ENCODE measurements at regions not wholly inside any gene's neighbourhood (a gene's known extent, or its start where the extent isn't known, plus 50 kb on each side); places are given as distances from the start of the nearest gene placed in this dataset.

DNA sequence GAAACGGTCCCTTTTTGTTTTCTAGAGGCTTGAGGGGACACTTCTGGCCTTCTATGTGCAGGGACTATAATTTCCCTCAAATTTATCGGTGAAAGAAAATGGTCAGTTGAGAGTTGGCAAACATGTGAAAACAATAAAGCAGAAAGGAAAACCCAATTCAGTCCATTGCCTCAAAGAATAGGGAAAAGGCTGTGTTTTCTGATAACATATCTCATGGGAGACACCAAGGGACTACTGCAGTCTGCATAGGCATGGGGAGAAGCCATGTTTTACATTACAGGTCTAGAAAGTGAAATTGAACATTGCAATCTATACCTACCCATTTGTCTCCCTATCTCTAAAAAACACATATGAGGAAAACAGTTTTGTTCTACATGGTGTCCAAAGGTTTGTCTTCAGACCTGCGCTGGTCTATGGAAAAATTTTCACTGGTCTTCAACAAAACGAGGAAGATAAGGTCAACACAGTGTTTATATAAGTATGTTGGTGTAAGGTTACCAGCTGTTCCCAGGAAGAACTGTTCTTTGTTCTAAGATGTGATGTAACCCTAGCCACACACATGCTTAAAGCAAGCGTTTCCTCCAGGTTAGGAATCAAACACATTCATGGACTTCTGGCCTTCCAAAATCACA is 179.7 kb downstream of the MREG start (continued):
- TF ChIP-seq MEF2D (CRISPR knock-in tag; IDR thresholded peaks at IDR 0.05) (peak; percentile 73), ZC3H4 (CRISPR knock-in tag; IDR thresholded peaks at IDR 0.05; ENCODE audit: borderline replicate concordance) (peak; percentile 47; the same call in 1 of the 2 replicates), PPARG (CRISPR knock-in tag; conservative IDR thresholded peaks at IDR 0.05) (peak; percentile 99), MED1 (CRISPR knock-in tag; IDR thresholded peaks at IDR 0.05) (peak; percentile 99), GATAD2A (CRISPR knock-in tag; IDR thresholded peaks at IDR 0.05) (peak; percentile 99), KLF6 (CRISPR knock-in tag; IDR thresholded peaks at IDR 0.05) (peak; percentile 92), ZNF792 (CRISPR knock-in tag; IDR thresholded peaks at IDR 0.05) (peak; percentile 99), MIER2 (CRISPR knock-in tag; IDR thresholded peaks at IDR 0.05) (peak; percentile 85), ZNF547 (CRISPR knock-in tag; IDR thresholded peaks at IDR 0.05) (no peak), EED (CRISPR knock-in tag; IDR thresholded peaks at IDR 0.05) (no peak), RARG (CRISPR knock-in tag; IDR thresholded peaks at IDR 0.05; ENCODE audit: low read depth) (no peak), NCOA5 (CRISPR knock-in tag; IDR thresholded peaks at IDR 0.05) (no peak), FOSL2 (CRISPR knock-in tag; IDR thresholded peaks at IDR 0.05) (peak; percentile 73), KDM6A (CRISPR knock-in tag; IDR thresholded peaks at IDR 0.05; ENCODE audit: low read depth) (peak; percentile 78), ZNF367 (CRISPR knock-in tag; IDR thresholded peaks at IDR 0.05; ENCODE audit: borderline replicate concordance) (no peak), JUND (CRISPR knock-in tag; IDR thresholded peaks at IDR 0.05) (peak; percentile 64; the same call in 1 of the 2 replicates), RFXANK (CRISPR knock-in tag; IDR thresholded peaks at IDR 0.05) (peak; percentile 51; the same call in 1 of the 2 replicates), FLYWCH1 (CRISPR knock-in tag; IDR thresholded peaks at IDR 0.05) (no peak), ZNF768 (CRISPR knock-in tag; IDR thresholded peaks at IDR 0.05) (no peak), MTA3 (CRISPR knock-in tag; IDR thresholded peaks at IDR 0.05) (no peak)
- TF ChIP-seq, protein P1, sequence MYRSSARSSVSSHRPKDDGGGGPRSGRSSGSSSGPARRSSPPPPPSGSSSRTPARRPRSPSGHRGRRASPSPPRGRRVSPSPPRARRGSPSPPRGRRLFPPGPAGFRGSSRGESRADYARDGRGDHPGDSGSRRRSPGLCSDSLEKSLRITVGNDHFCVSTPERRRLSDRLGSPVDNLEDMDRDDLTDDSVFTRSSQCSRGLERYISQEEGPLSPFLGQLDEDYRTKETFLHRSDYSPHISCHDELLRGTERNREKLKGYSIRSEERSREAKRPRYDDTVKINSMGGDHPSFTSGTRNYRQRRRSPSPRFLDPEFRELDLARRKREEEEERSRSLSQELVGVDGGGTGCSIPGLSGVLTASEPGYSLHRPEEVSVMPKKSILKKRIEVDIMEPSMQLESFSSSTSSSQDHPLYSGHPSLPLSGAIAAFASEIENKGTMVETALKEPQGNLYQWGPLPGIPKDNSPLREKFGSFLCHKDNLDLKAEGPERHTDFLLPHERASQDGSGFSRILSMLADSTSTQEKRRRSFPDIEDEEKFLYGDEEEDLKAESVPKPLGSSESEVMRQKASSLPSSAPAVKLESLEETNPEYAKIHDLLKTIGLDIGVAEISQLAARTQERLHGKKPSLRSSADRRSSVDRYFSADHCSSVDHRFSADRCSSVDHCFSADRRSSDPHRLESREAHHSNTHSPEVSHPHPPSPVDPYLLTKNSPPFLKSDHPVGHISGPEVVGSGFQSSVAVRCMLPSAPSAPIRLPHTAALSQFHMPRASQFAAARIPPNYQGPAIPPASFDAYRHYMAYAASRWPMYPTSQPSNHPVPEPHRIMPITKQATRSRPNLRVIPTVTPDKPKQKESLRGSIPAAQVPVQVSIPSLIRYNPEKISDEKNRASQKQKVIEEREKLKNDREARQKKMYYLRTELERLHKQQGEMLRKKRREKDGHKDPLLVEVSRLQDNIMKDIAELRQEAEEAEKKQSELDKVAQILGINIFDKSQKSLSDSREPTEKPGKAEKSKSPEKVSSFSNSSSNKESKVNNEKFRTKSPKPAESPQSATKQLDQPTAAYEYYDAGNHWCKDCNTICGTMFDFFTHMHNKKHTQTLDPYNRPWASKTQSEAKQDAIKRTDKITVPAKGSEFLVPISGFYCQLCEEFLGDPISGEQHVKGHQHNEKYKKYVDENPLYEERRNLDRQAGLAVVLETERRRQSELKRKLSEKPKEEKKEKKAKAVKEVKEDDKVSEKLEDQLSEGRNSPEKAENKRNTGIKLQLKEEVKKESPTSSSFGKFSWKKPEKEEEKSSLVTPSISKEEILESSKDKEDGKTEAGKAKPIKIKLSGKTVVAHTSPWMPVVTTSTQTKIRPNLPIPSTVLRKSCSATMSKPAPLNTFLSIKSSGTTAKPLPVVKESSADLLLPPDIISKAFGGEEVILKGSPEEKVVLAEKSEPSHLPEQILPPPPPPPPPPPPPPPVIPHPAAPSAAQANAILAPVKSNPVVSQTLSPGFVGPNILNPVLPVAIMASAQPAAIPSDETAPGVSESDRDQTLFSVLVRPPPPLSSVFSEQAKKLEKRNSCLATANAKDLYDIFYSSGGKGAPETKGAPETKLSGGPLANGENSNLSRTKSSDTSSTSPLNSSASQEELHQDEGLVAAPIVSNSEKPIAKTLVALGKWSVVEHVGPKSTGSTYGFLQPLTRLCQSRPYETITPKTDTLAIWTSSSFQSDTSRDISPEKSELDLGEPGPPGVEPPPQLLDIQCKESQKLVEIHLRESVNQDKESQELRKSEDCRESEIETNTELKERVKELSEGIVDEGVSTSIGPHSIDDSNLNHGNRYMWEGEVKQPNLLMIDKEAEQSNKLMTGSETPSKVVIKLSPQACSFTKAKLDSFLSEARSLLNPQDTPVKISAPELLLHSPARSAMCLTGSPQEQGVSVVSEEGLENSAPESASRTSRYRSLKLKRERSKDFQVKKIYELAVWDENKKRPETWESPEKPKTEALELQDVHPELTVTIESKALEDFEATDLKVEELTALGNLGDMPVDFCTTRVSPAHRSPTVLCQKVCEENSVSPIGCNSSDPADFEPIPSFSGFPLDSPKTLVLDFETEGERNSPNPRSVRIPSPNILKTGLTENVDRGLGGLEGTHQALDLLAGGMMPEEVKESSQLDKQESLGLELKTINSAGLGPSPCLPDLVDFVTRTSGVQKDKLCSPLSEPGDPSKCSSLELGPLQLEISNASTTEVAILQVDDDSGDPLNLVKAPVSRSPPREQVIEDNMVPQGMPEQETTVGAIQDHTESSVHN (CRISPR knock-in tag; IDR thresholded peaks at IDR 0.05) = no peak
- TF ChIP-seq, protein P2, sequence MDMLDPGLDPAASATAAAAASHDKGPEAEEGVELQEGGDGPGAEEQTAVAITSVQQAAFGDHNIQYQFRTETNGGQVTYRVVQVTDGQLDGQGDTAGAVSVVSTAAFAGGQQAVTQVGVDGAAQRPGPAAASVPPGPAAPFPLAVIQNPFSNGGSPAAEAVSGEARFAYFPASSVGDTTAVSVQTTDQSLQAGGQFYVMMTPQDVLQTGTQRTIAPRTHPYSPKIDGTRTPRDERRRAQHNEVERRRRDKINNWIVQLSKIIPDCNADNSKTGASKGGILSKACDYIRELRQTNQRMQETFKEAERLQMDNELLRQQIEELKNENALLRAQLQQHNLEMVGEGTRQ (IDR thresholded peaks at IDR 0.05; ENCODE audit: low read depth, low read length) = no peak
- TF ChIP-seq, protein P2 (CRISPR knock-in tag; IDR thresholded peaks at IDR 0.05; ENCODE audit: borderline replicate concordance) = no peak; the same call in 1 of the 2 replicates

All from HepG2 (cell line).